ENCODE measurements at regions not wholly inside any gene's neighbourhood (a gene's known extent, or its start where the extent isn't known, plus 50 kb on each side); places are given as distances from the start of the nearest gene placed in this dataset.

GRCh38 chr14:83529531-83529930 is 1995.9 kb upstream of the SEL1L start:
- TF ChIP-seq, protein P1, sequence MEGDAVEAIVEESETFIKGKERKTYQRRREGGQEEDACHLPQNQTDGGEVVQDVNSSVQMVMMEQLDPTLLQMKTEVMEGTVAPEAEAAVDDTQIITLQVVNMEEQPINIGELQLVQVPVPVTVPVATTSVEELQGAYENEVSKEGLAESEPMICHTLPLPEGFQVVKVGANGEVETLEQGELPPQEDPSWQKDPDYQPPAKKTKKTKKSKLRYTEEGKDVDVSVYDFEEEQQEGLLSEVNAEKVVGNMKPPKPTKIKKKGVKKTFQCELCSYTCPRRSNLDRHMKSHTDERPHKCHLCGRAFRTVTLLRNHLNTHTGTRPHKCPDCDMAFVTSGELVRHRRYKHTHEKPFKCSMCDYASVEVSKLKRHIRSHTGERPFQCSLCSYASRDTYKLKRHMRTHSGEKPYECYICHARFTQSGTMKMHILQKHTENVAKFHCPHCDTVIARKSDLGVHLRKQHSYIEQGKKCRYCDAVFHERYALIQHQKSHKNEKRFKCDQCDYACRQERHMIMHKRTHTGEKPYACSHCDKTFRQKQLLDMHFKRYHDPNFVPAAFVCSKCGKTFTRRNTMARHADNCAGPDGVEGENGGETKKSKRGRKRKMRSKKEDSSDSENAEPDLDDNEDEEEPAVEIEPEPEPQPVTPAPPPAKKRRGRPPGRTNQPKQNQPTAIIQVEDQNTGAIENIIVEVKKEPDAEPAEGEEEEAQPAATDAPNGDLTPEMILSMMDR (IDR thresholded peaks at IDR 0.05; ENCODE audit: extremely low read depth in 1 of 2, insufficient read depth in 1 of 2, low read depth in 1 of 2, low read length in 2 of 2) = no peak
- TF ChIP-seq, protein P2, sequence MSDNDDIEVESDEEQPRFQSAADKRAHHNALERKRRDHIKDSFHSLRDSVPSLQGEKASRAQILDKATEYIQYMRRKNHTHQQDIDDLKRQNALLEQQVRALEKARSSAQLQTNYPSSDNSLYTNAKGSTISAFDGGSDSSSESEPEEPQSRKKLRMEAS (IDR thresholded peaks at IDR 0.05; ENCODE audit: insufficient read depth, insufficient read length) = no peak
